ENCODE measurements at regions not wholly inside any gene's neighbourhood (a gene's known extent, or its start where the extent isn't known, plus 50 kb on each side); places are given as distances from the start of the nearest gene placed in this dataset.

DNA sequence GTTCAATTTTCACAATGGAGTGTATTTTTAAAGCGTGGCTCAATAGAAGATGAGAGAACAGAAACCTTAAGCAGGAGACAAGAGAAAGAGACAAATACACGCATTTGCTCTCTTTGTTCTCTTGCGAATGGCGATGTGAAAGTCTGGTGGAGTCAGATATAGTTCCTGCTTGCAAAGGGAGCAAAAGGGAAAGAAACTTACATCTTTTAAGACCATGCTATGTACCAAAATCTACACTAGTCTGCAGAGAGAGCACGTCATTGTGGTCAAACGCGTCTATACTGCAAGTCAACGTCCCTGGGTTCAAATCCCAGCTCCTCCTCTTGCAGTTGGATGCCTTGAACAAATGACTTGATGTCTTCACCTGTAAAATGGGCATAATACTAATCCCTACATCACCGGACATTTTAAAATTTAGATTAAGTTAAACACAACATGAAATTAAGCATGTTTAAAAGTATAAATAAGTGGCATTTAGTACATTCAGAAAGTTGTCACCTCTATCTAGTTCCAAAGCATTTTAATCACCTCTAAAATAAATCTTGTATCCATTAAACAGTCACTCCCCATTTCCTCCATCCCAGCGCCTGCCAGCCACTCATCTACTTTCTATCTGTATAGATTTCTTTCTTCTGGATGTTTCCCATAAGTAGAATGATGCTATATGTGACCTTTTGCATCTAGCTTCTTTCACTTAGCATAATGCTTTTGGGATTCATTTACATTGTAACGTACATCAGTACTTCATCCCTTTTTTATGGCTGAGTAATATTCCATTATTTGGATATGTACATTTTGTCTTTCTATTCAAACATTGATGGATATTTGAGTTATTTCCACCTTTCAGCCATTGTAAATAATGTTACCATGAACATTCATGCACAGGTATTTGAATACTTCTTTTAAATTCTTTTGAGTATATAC is 406.9 kb downstream of the TMEM114 start:
- TF ChIP-seq EP300 (IDR thresholded peaks at IDR 0.05; ENCODE audit: borderline replicate concordance) (no peak), CEBPB (IDR thresholded peaks at IDR 0.05) (no peak), TAF1 (IDR thresholded peaks at IDR 0.05; ENCODE audit: low read depth) (no peak), RAD21 (IDR thresholded peaks at IDR 0.05; ENCODE audit: low read depth) (no peak), TEAD4 (IDR thresholded peaks at IDR 0.05) (no peak), TCF12 (IDR thresholded peaks at IDR 0.05; ENCODE audit: low read depth) (no peak)
- TF ChIP-seq, protein P1, sequence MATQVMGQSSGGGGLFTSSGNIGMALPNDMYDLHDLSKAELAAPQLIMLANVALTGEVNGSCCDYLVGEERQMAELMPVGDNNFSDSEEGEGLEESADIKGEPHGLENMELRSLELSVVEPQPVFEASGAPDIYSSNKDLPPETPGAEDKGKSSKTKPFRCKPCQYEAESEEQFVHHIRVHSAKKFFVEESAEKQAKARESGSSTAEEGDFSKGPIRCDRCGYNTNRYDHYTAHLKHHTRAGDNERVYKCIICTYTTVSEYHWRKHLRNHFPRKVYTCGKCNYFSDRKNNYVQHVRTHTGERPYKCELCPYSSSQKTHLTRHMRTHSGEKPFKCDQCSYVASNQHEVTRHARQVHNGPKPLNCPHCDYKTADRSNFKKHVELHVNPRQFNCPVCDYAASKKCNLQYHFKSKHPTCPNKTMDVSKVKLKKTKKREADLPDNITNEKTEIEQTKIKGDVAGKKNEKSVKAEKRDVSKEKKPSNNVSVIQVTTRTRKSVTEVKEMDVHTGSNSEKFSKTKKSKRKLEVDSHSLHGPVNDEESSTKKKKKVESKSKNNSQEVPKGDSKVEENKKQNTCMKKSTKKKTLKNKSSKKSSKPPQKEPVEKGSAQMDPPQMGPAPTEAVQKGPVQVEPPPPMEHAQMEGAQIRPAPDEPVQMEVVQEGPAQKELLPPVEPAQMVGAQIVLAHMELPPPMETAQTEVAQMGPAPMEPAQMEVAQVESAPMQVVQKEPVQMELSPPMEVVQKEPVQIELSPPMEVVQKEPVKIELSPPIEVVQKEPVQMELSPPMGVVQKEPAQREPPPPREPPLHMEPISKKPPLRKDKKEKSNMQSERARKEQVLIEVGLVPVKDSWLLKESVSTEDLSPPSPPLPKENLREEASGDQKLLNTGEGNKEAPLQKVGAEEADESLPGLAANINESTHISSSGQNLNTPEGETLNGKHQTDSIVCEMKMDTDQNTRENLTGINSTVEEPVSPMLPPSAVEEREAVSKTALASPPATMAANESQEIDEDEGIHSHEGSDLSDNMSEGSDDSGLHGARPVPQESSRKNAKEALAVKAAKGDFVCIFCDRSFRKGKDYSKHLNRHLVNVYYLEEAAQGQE (IDR thresholded peaks at IDR 0.05; ENCODE audit: low read depth) = no peak
- TF ChIP-seq, protein P2, sequence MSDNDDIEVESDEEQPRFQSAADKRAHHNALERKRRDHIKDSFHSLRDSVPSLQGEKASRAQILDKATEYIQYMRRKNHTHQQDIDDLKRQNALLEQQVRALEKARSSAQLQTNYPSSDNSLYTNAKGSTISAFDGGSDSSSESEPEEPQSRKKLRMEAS (IDR thresholded peaks at IDR 0.05) = no peak
- TF ChIP-seq, protein P3, sequence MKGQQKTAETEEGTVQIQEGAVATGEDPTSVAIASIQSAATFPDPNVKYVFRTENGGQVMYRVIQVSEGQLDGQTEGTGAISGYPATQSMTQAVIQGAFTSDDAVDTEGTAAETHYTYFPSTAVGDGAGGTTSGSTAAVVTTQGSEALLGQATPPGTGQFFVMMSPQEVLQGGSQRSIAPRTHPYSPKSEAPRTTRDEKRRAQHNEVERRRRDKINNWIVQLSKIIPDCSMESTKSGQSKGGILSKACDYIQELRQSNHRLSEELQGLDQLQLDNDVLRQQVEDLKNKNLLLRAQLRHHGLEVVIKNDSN (IDR thresholded peaks at IDR 0.05) = no peak

All from Ishikawa (cell line).